ENCODE measurements at regions not wholly inside any gene's neighbourhood (a gene's known extent, or its start where the extent isn't known, plus 50 kb on each side); places are given as distances from the start of the nearest gene placed in this dataset.

DNA sequence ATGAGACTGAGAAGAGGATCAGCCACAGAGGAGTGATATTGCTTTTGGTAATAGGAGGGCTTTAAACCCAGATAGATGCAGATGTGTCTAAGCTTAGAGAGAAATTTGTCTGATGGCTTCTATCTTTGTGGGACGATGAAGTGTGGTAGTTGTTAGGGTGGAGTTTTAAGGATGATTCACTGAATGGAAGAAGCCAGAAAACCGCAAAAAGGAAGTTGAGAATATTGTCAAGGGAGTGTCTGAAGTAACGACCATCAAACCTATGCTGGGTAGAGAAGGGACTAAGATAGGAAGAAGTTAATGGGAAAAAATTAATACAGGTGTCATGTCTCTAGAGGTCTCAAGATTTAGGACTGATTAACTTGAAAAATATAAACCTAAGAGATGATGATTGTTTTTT, 195.6 kb upstream of the MC4R start:
- H3K4me3 ChIP-seq (ENCODE audit: low read depth in 1 of 3, low read length in 3 of 3), result no peak overlapping the region
- no peaks in the 10 kb centered on the region for H3K9me3 ChIP-seq (ENCODE audit: control insufficient read depth in 4 of 4, low read length in 3 of 4)
- no peaks in the 10 kb centered on the region for H3K27me3 ChIP-seq (ENCODE audit: control insufficient read depth in 4 of 4, insufficient read depth in 4 of 4, low read length in 3 of 4)
- DNase-seq (ENCODE audit: low spot score), result no peak
- WGBS, result 63% methylated on average over 3 of the region's 3 CpGs
- TF ChIP-seq FOXA1 (IDR thresholded peaks at IDR 0.05), result no peak
- TF ChIP-seq RXRA (IDR thresholded peaks at IDR 0.05), result no peak
- no peak for TF ChIP-seq TAF1 (conservative IDR thresholded peaks at IDR 0.05)
- TF ChIP-seq JUND (IDR thresholded peaks at IDR 0.05), result no peak
- TF ChIP-seq GABPA (IDR thresholded peaks at IDR 0.05 in 1 of 2, conservative IDR thresholded peaks at IDR 0.05 in 1 of 2), result no peak
- no peak for TF ChIP-seq ATF3 (IDR thresholded peaks at IDR 0.05)
- TF ChIP-seq HNF4A (conservative IDR thresholded peaks at IDR 0.05), result no peak
- TF ChIP-seq EGR1 (IDR thresholded peaks at IDR 0.05; ENCODE audit: low read depth in 2 of 2), result no peak
- TF ChIP-seq, protein P1, sequence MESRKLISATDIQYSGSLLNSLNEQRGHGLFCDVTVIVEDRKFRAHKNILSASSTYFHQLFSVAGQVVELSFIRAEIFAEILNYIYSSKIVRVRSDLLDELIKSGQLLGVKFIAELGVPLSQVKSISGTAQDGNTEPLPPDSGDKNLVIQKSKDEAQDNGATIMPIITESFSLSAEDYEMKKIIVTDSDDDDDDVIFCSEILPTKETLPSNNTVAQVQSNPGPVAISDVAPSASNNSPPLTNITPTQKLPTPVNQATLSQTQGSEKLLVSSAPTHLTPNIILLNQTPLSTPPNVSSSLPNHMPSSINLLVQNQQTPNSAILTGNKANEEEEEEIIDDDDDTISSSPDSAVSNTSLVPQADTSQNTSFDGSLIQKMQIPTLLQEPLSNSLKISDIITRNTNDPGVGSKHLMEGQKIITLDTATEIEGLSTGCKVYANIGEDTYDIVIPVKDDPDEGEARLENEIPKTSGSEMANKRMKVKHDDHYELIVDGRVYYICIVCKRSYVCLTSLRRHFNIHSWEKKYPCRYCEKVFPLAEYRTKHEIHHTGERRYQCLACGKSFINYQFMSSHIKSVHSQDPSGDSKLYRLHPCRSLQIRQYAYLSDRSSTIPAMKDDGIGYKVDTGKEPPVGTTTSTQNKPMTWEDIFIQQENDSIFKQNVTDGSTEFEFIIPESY (IDR thresholded peaks at IDR 0.05), result no peak
- no peak for TF ChIP-seq SP1 (IDR thresholded peaks at IDR 0.05)
- TF ChIP-seq, protein P2, sequence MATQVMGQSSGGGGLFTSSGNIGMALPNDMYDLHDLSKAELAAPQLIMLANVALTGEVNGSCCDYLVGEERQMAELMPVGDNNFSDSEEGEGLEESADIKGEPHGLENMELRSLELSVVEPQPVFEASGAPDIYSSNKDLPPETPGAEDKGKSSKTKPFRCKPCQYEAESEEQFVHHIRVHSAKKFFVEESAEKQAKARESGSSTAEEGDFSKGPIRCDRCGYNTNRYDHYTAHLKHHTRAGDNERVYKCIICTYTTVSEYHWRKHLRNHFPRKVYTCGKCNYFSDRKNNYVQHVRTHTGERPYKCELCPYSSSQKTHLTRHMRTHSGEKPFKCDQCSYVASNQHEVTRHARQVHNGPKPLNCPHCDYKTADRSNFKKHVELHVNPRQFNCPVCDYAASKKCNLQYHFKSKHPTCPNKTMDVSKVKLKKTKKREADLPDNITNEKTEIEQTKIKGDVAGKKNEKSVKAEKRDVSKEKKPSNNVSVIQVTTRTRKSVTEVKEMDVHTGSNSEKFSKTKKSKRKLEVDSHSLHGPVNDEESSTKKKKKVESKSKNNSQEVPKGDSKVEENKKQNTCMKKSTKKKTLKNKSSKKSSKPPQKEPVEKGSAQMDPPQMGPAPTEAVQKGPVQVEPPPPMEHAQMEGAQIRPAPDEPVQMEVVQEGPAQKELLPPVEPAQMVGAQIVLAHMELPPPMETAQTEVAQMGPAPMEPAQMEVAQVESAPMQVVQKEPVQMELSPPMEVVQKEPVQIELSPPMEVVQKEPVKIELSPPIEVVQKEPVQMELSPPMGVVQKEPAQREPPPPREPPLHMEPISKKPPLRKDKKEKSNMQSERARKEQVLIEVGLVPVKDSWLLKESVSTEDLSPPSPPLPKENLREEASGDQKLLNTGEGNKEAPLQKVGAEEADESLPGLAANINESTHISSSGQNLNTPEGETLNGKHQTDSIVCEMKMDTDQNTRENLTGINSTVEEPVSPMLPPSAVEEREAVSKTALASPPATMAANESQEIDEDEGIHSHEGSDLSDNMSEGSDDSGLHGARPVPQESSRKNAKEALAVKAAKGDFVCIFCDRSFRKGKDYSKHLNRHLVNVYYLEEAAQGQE (IDR thresholded peaks at IDR 0.05), result no peak
- no peak for TF ChIP-seq RAD21 (IDR thresholded peaks at IDR 0.05)
- no peaks in the 10 kb centered on the region for H3K4me1 ChIP-seq (ENCODE audit: control insufficient read depth in 4 of 4, insufficient read depth in 4 of 4, low read length in 3 of 4)
- no peak overlapping the region for H3K27ac ChIP-seq (ENCODE audit: low read depth in 1 of 2, low read length in 2 of 2)
- H3K9ac ChIP-seq (ENCODE audit: low read depth in 1 of 2, low read length in 2 of 2), result no peak overlapping the region
- H3K36me3 ChIP-seq (ENCODE audit: control insufficient read depth in 4 of 4, insufficient read depth in 3 of 4, low read depth in 1 of 4, low read length in 3 of 4), result no peaks in the 10 kb centered on the region

- TF ChIP-seq RXRA (IDR thresholded peaks at IDR 0.05) (no peak), JUND (IDR thresholded peaks at IDR 0.05) (no peak), HNF4A (conservative IDR thresholded peaks at IDR 0.05) (no peak)
- TF ChIP-seq, protein P2 (IDR thresholded peaks at IDR 0.05), result no peak
- no peak for DNase-seq (ENCODE audit: low spot score)
- WGBS, result 95% methylated on average over 1 of the region's 1 CpG
- no peak overlapping the region for H3K27ac ChIP-seq (ENCODE audit: low read depth in 1 of 2, low read length in 2 of 2)
- H3K9ac ChIP-seq (ENCODE audit: low read depth in 1 of 2, low read length in 2 of 2), result no peak overlapping the region
- H3K27me3 ChIP-seq (ENCODE audit: control insufficient read depth in 4 of 4, insufficient read depth in 4 of 4, low read length in 3 of 4), result no peaks in the 10 kb centered on the region
- peaks cover 0 to 2% (median 0%) of the 10 kb centered on the region in 4 donors for H3K9me3 ChIP-seq (ENCODE audit: control insufficient read depth in 4 of 4, low read length in 3 of 4)
- H3K4me1 ChIP-seq (ENCODE audit: control insufficient read depth in 4 of 4, insufficient read depth in 4 of 4, low read length in 3 of 4), result no peaks in the 10 kb centered on the region
- H3K4me3 ChIP-seq (ENCODE audit: low read depth in 1 of 3, low read length in 3 of 3), result no peak overlapping the region
- no peaks in the 10 kb centered on the region for H3K36me3 ChIP-seq (ENCODE audit: control insufficient read depth in 4 of 4, insufficient read depth in 3 of 4, low read depth in 1 of 4, low read length in 3 of 4)
Observed at GRCh38 chr18:60570172-60570571, 197.6 kb upstream of the MC4R start.
